Stimulated activated CD4-positive, alpha-beta T cell treated with anti-CD3 and anti-CD28 coated beads, Interleukin-4, amount 100 ng/mL, for 1 hour (primary cell): ENCODE measurements at regions not wholly inside any gene's neighbourhood (a gene's known extent, or its start where the extent isn't known, plus 50 kb on each side); places are given as distances from the start of the nearest gene placed in this dataset.

Experiments used
- DNase-seq: peaks from one replicate; pipeline ENCODE4 v3.0.0-alpha.2; 2020

- no peak for DNase-seq
Observed at GRCh38 chr5:3359642-3360041, 236.0 kb upstream of the IRX1 start.

GRCh38 chr5:3357291-3357690, 238.3 kb upstream of the IRX1 start:
- DNase-seq: no peak

GRCh38 chr5:3356016-3356415, 239.6 kb upstream of the IRX1 start:
- DNase-seq: no peak

GRCh38 chr5:3355126-3355525, 240.5 kb upstream of the IRX1 start:
- no peak for DNase-seq

- no peak for DNase-seq
Observed at GRCh38 chr5:3354606-3355005, 241.0 kb upstream of the IRX1 start.

GRCh38 chr5:3353561-3353960, 242.1 kb upstream of the IRX1 start:
- DNase-seq: no peak

GRCh38 chr5:3352711-3353110, 242.9 kb upstream of the IRX1 start:
- no peak for DNase-seq

- DNase-seq: no peak
Observed at GRCh38 chr5:3351581-3352442, 243.8 kb upstream of the IRX1 start.

- DNase-seq: no peak
Observed at GRCh38 chr5:3350781-3351180, 244.9 kb upstream of the IRX1 start.

- DNase-seq: no peak
Observed at GRCh38 chr5:3349704-3350565, 245.7 kb upstream of the IRX1 start.

- no peak for DNase-seq
Observed at GRCh38 chr5:3348576-3349535, 246.8 kb upstream of the IRX1 start.

GRCh38 chr5:3347741-3348140, 247.9 kb upstream of the IRX1 start:
- DNase-seq: no peak

GRCh38 chr5:3346111-3346820, 249.4 kb upstream of the IRX1 start:
- no peak for DNase-seq

- no peak for DNase-seq
Observed at GRCh38 chr5:3345195-3345594, 250.4 kb upstream of the IRX1 start.

- no peak for DNase-seq
Observed at GRCh38 chr5:3344671-3345070, 251.0 kb upstream of the IRX1 start.

- no peak for DNase-seq
Observed at GRCh38 chr5:3343911-3344310, 251.7 kb upstream of the IRX1 start.

GRCh38 chr5:3343211-3343610, 252.4 kb upstream of the IRX1 start:
- DNase-seq: no peak

GRCh38 chr5:3342271-3343100, 253.1 kb upstream of the IRX1 start:
- DNase-seq: no peak

- no peak for DNase-seq
Observed at GRCh38 chr5:3341446-3342240, 254.0 kb upstream of the IRX1 start.

- DNase-seq: no peak
Observed at GRCh38 chr5:3340471-3340870, 255.2 kb upstream of the IRX1 start.

- DNase-seq: no peak
Observed at GRCh38 chr5:3339798-3340115, 255.9 kb upstream of the IRX1 start.
